ENCODE measurements at regions not wholly inside any gene's neighbourhood (a gene's known extent, or its start where the extent isn't known, plus 50 kb on each side); places are given as distances from the start of the nearest gene placed in this dataset.

DNA sequence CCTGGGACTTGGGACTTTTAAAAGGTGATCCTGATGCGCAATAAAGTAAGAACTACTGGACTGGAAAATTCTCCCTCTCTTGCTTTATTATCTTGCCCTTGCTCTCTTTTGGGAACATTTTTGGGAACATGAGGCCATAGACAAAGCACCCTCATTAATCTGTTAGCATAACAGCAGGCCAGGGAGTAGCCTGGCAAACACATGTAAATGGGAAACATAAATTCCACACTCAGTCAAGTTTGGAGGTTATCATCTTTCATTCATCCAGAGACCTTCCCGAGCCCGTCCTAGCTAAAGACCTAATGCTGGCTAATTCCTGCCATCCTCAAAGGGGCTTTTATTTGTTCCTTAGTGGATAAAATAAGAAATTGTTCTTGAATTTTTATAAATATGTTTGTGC, 162.8 kb upstream of the ARX start:
- Histone ChIP-seq H3K4me3 (replicated peaks in 1 of 3; ENCODE audit: insufficient read depth in 1 of 3, low read depth in 2 of 3, low read length in 3 of 3) (no peak overlapping the region), H3K9ac (ENCODE audit: insufficient read depth, low read depth, low read length) (no peak overlapping the region), H4K20me1 (ENCODE audit: insufficient read depth, low read length) (no peaks in the 10 kb centered on the region), H3K36me3 (replicated peaks in 1 of 2; ENCODE audit: control insufficient read depth in 1 of 2, insufficient read depth in 2 of 2, low read length in 2 of 2) (no peaks in the 10 kb centered on the region), H2AFZ (ENCODE audit: low read length) (no peak overlapping the region), H3K27ac (ENCODE audit: extremely low read length, insufficient read depth, low read length) (no peak overlapping the region), H3K9me3 (ENCODE audit: low read length) (no peaks in the 10 kb centered on the region), H3K4me2 (ENCODE audit: low read depth, low read length) (no peak overlapping the region), H3K27me3 (ENCODE audit: control insufficient read depth in 1 of 2, insufficient read depth in 2 of 2, low read length in 2 of 2) (no peaks in the 10 kb centered on the region), H3K79me2 (ENCODE audit: insufficient read depth, low read length) (no peaks in the 10 kb centered on the region), H3K4me1 (ENCODE audit: insufficient read depth, low read length) (no peaks in the 10 kb centered on the region)
- TF ChIP-seq ZSCAN20 (CRISPR knock-in tag; IDR thresholded peaks at IDR 0.05; ENCODE audit: borderline replicate concordance) (no peak), ZNF883 (CRISPR knock-in tag; IDR thresholded peaks at IDR 0.05; ENCODE audit: not compliant biosample characterization) (no peak), ADNP (CRISPR knock-in tag; IDR thresholded peaks at IDR 0.05) (no peak), ZNF792 (CRISPR knock-in tag; IDR thresholded peaks at IDR 0.05) (no peak), ZFP62 (CRISPR knock-in tag; IDR thresholded peaks at IDR 0.05) (no peak), HHEX (CRISPR knock-in tag; IDR thresholded peaks at IDR 0.05) (no peak), STAT6 (CRISPR knock-in tag; IDR thresholded peaks at IDR 0.05; ENCODE audit: borderline replicate concordance) (no peak), ELF3 (CRISPR knock-in tag; IDR thresholded peaks at IDR 0.05) (no peak), SNRNP70 (IDR thresholded peaks at IDR 0.05; ENCODE audit: low read depth, low read length) (no peak)
- TF ChIP-seq, protein P1, sequence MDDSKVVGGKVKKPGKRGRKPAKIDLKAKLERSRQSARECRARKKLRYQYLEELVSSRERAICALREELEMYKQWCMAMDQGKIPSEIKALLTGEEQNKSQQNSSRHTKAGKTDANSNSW (CRISPR knock-in tag; IDR thresholded peaks at IDR 0.05; ENCODE audit: borderline replicate concordance) = no peak
- TF ChIP-seq, protein P2, sequence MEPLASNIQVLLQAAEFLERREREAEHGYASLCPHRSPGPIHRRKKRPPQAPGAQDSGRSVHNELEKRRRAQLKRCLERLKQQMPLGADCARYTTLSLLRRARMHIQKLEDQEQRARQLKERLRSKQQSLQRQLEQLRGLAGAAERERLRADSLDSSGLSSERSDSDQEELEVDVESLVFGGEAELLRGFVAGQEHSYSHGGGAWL (CRISPR knock-in tag; IDR thresholded peaks at IDR 0.05) = no peak
- no peak for ATAC-seq
- intact Hi-C loops (cut with micrococcal nuclease; ENCODE audit: unreplicated experiment) (no loop called here), in situ Hi-C loops (cut with HindIII; ENCODE audit: extremely low pct_ligation_motif_present, low pct_unique_long_range_greater_than_20kb) (no loop called here)
- no peak for DNase-seq (ENCODE audit: low spot score)
- 30% methylated on average over 3 of the region's 3 CpGs for WGBS (ENCODE audit: low lambda C conversion rate)
- ChIA-PET POLR2A (no interaction called here), CTCF (ENCODE audit: low intra/inter-chr PET ratio, low total read pairs) (no interaction called here)
- BruUV-seq (replicated peaks) = no TSS peak
- FAIRE-seq = no peak

Measured in HepG2 (cell line).